ENCODE measurements at regions not wholly inside any gene's neighbourhood (a gene's known extent, or its start where the extent isn't known, plus 50 kb on each side); places are given as distances from the start of the nearest gene placed in this dataset.

- TF ChIP-seq POLR2A (IDR thresholded peaks at IDR 0.05; ENCODE audit: low read length) (no peak), GATA1 (IDR thresholded peaks at IDR 0.05; ENCODE audit: low read depth, low read length) (no peak)
- DNase-seq, result no peak
Observed at GRCh38 chr2:61712060-61712459, 141.8 kb downstream of the FAM161A start.

GRCh38 chr2:61710711-61711110, 143.1 kb downstream of the FAM161A start:
- TF ChIP-seq GATA1 (IDR thresholded peaks at IDR 0.05; ENCODE audit: low read depth, low read length) (no peak), POLR2A (IDR thresholded peaks at IDR 0.05; ENCODE audit: low read length) (no peak)
- DNase-seq, result no peak

- DNase-seq, result no peak
- TF ChIP-seq POLR2A (IDR thresholded peaks at IDR 0.05; ENCODE audit: low read length), result no peak
- no peak for TF ChIP-seq GATA1 (IDR thresholded peaks at IDR 0.05; ENCODE audit: low read depth, low read length)
Observed at GRCh38 chr2:61707984-61708852, 145.6 kb downstream of the FAM161A start.

GRCh38 chr2:61705625-61706024, 148.2 kb downstream of the FAM161A start:
- TF ChIP-seq GATA1 (IDR thresholded peaks at IDR 0.05; ENCODE audit: low read depth, low read length) (no peak), POLR2A (IDR thresholded peaks at IDR 0.05; ENCODE audit: low read length) (no peak)

GRCh38 chr2:61704364-61704763, 149.5 kb downstream of the FAM161A start:
- DNase-seq, result no peak
- TF ChIP-seq POLR2A (IDR thresholded peaks at IDR 0.05; ENCODE audit: low read length) (no peak), GATA1 (IDR thresholded peaks at IDR 0.05; ENCODE audit: low read depth, low read length) (no peak)

More at GRCh38 chr2:61705625-61706024, 148.2 kb downstream of the FAM161A start:
- DNase-seq, result no peak

GRCh38 chr2:61702088-61702467, 151.8 kb downstream of the FAM161A start:
- DNase-seq, result no peak
- TF ChIP-seq GATA1 (IDR thresholded peaks at IDR 0.05; ENCODE audit: low read depth, low read length) (no peak), POLR2A (IDR thresholded peaks at IDR 0.05; ENCODE audit: low read length) (no peak)

GRCh38 chr2:61700464-61700863, 153.4 kb downstream of the FAM161A start:
- TF ChIP-seq POLR2A (IDR thresholded peaks at IDR 0.05; ENCODE audit: low read length) (no peak), GATA1 (IDR thresholded peaks at IDR 0.05; ENCODE audit: low read depth, low read length) (no peak)
- no peak for DNase-seq

GRCh38 chr2:61694312-61695274, 156.4 kb upstream of the XPO1 start:
- peak; percentile 92 to 95 for DNase-seq
- peak; percentile 84 for TF ChIP-seq POLR2A (IDR thresholded peaks at IDR 0.05; ENCODE audit: low read length)
- no peak for TF ChIP-seq GATA1 (IDR thresholded peaks at IDR 0.05; ENCODE audit: low read depth, low read length)

- no peak for TF ChIP-seq GATA1 (IDR thresholded peaks at IDR 0.05; ENCODE audit: low read depth, low read length)
- TF ChIP-seq POLR2A (IDR thresholded peaks at IDR 0.05; ENCODE audit: low read length), result no peak
Observed at GRCh38 chr2:61693744-61694143, 155.6 kb upstream of the XPO1 start.

GRCh38 chr2:61690078-61690596, 152.0 kb upstream of the XPO1 start:
- TF ChIP-seq GATA1 (IDR thresholded peaks at IDR 0.05; ENCODE audit: low read depth, low read length), result no peak
- no peak for TF ChIP-seq POLR2A (IDR thresholded peaks at IDR 0.05; ENCODE audit: low read length)

More at GRCh38 chr2:61693744-61694143, 155.6 kb upstream of the XPO1 start:
- DNase-seq, result no peak

GRCh38 chr2:61689568-61689967, 151.4 kb upstream of the XPO1 start:
- TF ChIP-seq GATA1 (IDR thresholded peaks at IDR 0.05; ENCODE audit: low read depth, low read length) (no peak), POLR2A (IDR thresholded peaks at IDR 0.05; ENCODE audit: low read length) (no peak)
- no peak for DNase-seq

More at GRCh38 chr2:61690078-61690596, 152.0 kb upstream of the XPO1 start:
- no peak for DNase-seq

GRCh38 chr2:61688369-61689334, 150.5 kb upstream of the XPO1 start:
- no peak for DNase-seq
- no peak for TF ChIP-seq GATA1 (IDR thresholded peaks at IDR 0.05; ENCODE audit: low read depth, low read length)
- no peak for TF ChIP-seq POLR2A (IDR thresholded peaks at IDR 0.05; ENCODE audit: low read length)

- DNase-seq, result no peak
- no peak for TF ChIP-seq GATA1 (IDR thresholded peaks at IDR 0.05; ENCODE audit: low read depth, low read length)
- no peak for TF ChIP-seq POLR2A (IDR thresholded peaks at IDR 0.05; ENCODE audit: low read length)
Observed at GRCh38 chr2:61679096-61679495, 140.9 kb upstream of the XPO1 start.
